HEK293 (cell line): ENCODE measurements at regions not wholly inside any gene's neighbourhood (a gene's known extent, or its start where the extent isn't known, plus 50 kb on each side); places are given as distances from the start of the nearest gene placed in this dataset.

Source experiments
- CTCF ChIA-PET: fragments of 350-600 bp; formaldehyde crosslinking; extraction: SDS; loops from one replicate; lab custom pipeline; 2021; ENCODE audit warnings: antibody characterized with exemption; lab: Yijun Ruan, JAX
- POLR2A ChIA-PET: fragments of 300-600 bp; formaldehyde crosslinking; extraction: SDS; loops from one replicate; lab custom pipeline; 2020; ENCODE audit warnings: antibody characterized with exemption, inconsistent platforms; lab: Yijun Ruan, JAX
- H3K27ac ChIP-seq: fragments of 200-500 bp; sonication (Bioruptor generic); 2 replicates; pipeline ENCODE4 v1.5.1; 2014; ENCODE audit warnings: low read depth, low read length, control low read depth, inconsistent platforms; ENCODE audit errors: extremely low read depth
- H3K36me3 ChIP-seq, 2 experiments: fragments of 200-500 bp in 1 of 2; sonication (Bioruptor generic) in 1 of 2; 1 replicate in 1 of 2; 2 replicates in 1 of 2; pipeline ENCODE4 v1.5.1; 2014 to 2017; ENCODE audit warnings: inconsistent platforms in 2 of 2, low read length in 2 of 2; ENCODE audit not compliant: control insufficient read depth in 2 of 2, insufficient read depth in 1 of 2
- H3K4me1 ChIP-seq: fragments of 200-500 bp; sonication (Bioruptor generic); 2 replicates; pipeline ENCODE4 v1.5.1; 2014; ENCODE audit warnings: mild to moderate bottlenecking, low read length, inconsistent platforms; ENCODE audit not compliant: control insufficient read depth, insufficient read depth
- H3K4me3 ChIP-seq: 2 replicates; pipeline ENCODE4 v1.5.1; 2011; ENCODE audit warnings: low read depth, mild to moderate bottlenecking, control low read depth, low read length, moderate library complexity
- H3K9me3 ChIP-seq: fragments of 200-500 bp; sonication (Bioruptor generic); 2 replicates; pipeline ENCODE4 v1.5.1; 2014; ENCODE audit warnings: low read depth, low read length, inconsistent platforms; ENCODE audit not compliant: control insufficient read depth, insufficient read depth
- BCL11B ChIP-seq: fragments of 450-650 bp; formaldehyde crosslinking; IDR thresholded peaks from 2 replicates; pipeline ENCODE4 v1.5.1; 2016; ENCODE audit warnings: low read depth, missing biosample characterization, missing genetic modification characterization
- GLI4 ChIP-seq: fragments of 450-650 bp; formaldehyde crosslinking; IDR thresholded peaks from 2 replicates; pipeline ENCODE4 v1.5.1; 2016; ENCODE audit warnings: missing biosample characterization, missing genetic modification characterization
- MYNN ChIP-seq: fragments of 450-650 bp; formaldehyde crosslinking; IDR thresholded peaks from 2 replicates; pipeline ENCODE4 v1.5.1; 2016; ENCODE audit warnings: missing biosample characterization, missing genetic modification characterization, borderline replicate concordance
- PRDM1 ChIP-seq: fragments of 450-650 bp; formaldehyde crosslinking; IDR thresholded peaks from 2 replicates; pipeline ENCODE4; 2016; ENCODE audit warnings: missing biosample characterization, missing genetic modification characterization
- REPIN1 ChIP-seq: fragments of 450-650 bp; formaldehyde crosslinking; IDR thresholded peaks from 2 replicates; pipeline ENCODE4 v1.5.1; 2017; ENCODE audit warnings: missing biosample characterization, missing genetic modification characterization, low read depth
- SETDB1 ChIP-seq: IDR thresholded peaks from one replicate; pipeline ENCODE4 v1.6.1; 2017; ENCODE audit warnings: mild to moderate bottlenecking, low read length, moderate library complexity, mixed read lengths; ENCODE audit not compliant: insufficient read length
- SP7 ChIP-seq: fragments of 450-650 bp; formaldehyde crosslinking; IDR thresholded peaks from 2 replicates; pipeline ENCODE4 v1.5.1; 2016; ENCODE audit warnings: missing biosample characterization, missing genetic modification characterization
- ZFHX2 ChIP-seq: fragments of 450-650 bp; formaldehyde crosslinking; conservative IDR thresholded peaks from 2 replicates; pipeline ENCODE4 v1.5.1; 2016; ENCODE audit warnings: missing biosample characterization, missing genetic modification characterization
- ZNF211 ChIP-seq: fragments of 450-650 bp; formaldehyde crosslinking; IDR thresholded peaks from 2 replicates; pipeline ENCODE4 v1.5.1; 2016; ENCODE audit warnings: low read depth, missing biosample characterization, missing genetic modification characterization
- ZNF214 ChIP-seq: fragments of 450-650 bp; formaldehyde crosslinking; IDR thresholded peaks from 2 replicates; pipeline ENCODE4 v1.5.1; 2017; ENCODE audit warnings: missing biosample characterization, mild to moderate bottlenecking, missing genetic modification characterization, borderline replicate concordance
- ZNF221 ChIP-seq: fragments of 450-650 bp; formaldehyde crosslinking; IDR thresholded peaks from 2 replicates; pipeline ENCODE4 v1.5.1; 2017; ENCODE audit warnings: missing biosample characterization, missing genetic modification characterization, borderline replicate concordance
- ZNF302 ChIP-seq: fragments of 450-650 bp; formaldehyde crosslinking; IDR thresholded peaks from 2 replicates; pipeline ENCODE4 v1.5.1; 2016; ENCODE audit warnings: missing biosample characterization, missing genetic modification characterization, low read depth
- ZNF324 ChIP-seq: fragments of 450-650 bp; formaldehyde crosslinking; IDR thresholded peaks from 2 replicates; pipeline ENCODE4 v1.5.1; 2016; ENCODE audit warnings: missing biosample characterization, missing genetic modification characterization
- ZNF48 ChIP-seq: fragments of 450-650 bp; formaldehyde crosslinking; IDR thresholded peaks from 2 replicates; pipeline ENCODE4 v1.5.1; 2016; ENCODE audit warnings: missing biosample characterization, missing genetic modification characterization
- ZNF513 ChIP-seq: fragments of 450-650 bp; IDR thresholded peaks from 2 replicates; pipeline ENCODE4 v1.5.1; 2018; ENCODE audit warnings: missing biosample characterization, missing genetic modification characterization
- ZNF561 ChIP-seq: fragments of 450-650 bp; IDR thresholded peaks from 2 replicates; pipeline ENCODE4 v1.5.1; 2018; ENCODE audit warnings: missing biosample characterization, missing genetic modification characterization, borderline replicate concordance
- ZNF600 ChIP-seq: fragments of 450-650 bp; formaldehyde crosslinking; IDR thresholded peaks from 2 replicates; pipeline ENCODE4 v1.5.1; 2016; ENCODE audit warnings: missing biosample characterization, missing genetic modification characterization
- ZNF610 ChIP-seq: fragments of 450-650 bp; formaldehyde crosslinking; IDR thresholded peaks from 2 replicates; pipeline ENCODE4 v1.5.1; 2016; ENCODE audit warnings: missing biosample characterization, missing genetic modification characterization, borderline replicate concordance
- ZNF843 ChIP-seq: fragments of 450-650 bp; formaldehyde crosslinking; IDR thresholded peaks from 2 replicates; pipeline ENCODE4 v1.5.1; 2016; ENCODE audit warnings: missing biosample characterization, missing genetic modification characterization
- ZXDB ChIP-seq: fragments of 450-650 bp; formaldehyde crosslinking; IDR thresholded peaks from 2 replicates; pipeline ENCODE4 v1.5.1; 2016; ENCODE audit warnings: missing biosample characterization, missing genetic modification characterization
- TF ChIP-seq, protein P1 (sequence below): fragments of 450-650 bp; IDR thresholded peaks from 2 replicates; pipeline ENCODE4 v1.5.1; 2018; ENCODE audit warnings: missing biosample characterization, mild to moderate bottlenecking, missing genetic modification characterization
- TF ChIP-seq, protein P2 (sequence below): fragments of 450-650 bp; formaldehyde crosslinking; IDR thresholded peaks from 2 replicates; pipeline ENCODE4 v1.5.1; 2017; ENCODE audit warnings: missing biosample characterization, missing genetic modification characterization
- TF ChIP-seq, protein P3 (sequence below): fragments of 450-650 bp; formaldehyde crosslinking; IDR thresholded peaks from 2 replicates; pipeline ENCODE4 v1.5.1; 2017; ENCODE audit warnings: missing biosample characterization, missing genetic modification characterization

DNA sequence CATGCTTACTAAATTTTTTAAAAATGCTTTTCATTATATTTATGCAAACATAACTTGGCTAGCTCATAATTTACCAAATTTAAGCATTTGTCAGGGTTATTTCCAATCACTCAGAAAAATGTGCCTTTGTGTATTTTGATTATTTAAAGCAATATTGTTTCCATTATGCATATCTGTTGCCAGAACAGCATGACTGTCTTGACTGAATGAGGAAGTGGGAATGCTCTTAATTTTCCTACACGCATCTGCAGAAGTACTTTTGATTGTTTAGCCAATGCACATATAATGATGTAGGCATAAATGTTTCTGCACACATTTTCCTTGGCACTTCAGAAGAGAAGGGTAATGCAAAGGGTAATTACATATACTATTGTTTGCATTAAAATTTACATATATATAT is 92.5 kb upstream of the ADGRL2 start (continued):
- no peak for TF ChIP-seq ZNF513 (tag by site-specific recombination)

DNA sequence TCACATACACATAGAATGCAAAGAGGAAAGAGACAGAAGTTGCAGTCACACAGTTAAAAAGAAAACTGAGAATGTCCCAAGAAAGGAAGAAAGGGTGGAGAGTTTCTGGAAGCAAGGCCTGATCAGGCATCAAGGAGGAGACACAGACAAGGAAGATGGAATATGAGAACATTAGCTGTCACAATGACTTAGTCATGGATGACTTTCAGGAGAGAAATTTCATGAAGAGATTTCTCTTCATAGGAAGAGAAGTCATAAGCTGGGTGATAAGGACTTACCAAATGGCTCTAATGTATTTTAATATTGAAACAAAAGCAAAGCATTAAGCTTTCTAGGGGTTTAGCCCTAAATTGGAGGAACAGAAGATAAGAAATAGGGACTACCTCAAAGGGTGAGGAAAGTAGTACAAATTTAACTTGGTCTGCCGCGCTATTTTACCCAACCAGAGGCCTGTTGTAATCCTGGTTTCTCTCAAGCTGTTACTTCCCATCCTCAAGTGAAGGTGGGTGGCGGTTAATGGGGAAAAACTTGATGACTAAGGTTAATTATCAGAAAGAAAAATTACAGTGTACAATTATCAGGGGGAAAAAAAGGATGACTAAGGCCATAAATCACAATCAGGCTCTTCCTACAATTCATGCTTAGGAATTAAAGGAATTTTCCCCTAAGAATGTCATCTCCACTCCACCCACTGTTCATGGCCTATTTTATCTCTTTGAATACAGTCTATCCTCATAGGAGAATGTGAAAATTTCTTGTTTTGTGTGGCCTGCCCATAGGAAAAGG is 93.9 kb upstream of the ADGRL2 start:
- CTCF ChIA-PET = no interaction called here
- H3K36me3 ChIP-seq = no peaks in the 10 kb centered on the region
- TF ChIP-seq MYNN (tag by site-specific recombination) = no peak
- TF ChIP-seq SP7 (tag by site-specific recombination) = peak; percentile 70; the same call in 1 of the 2 replicates
- TF ChIP-seq ZFHX2 = 0 out of 2 replicates have a peak, but pooled peaks have one; percentile 14
- TF ChIP-seq ZNF843 (tag by site-specific recombination) = no peak
- TF ChIP-seq, all 188 proteins: peak for 2
- Histone ChIP-seq H3K27ac (no peak overlapping the region), H3K9me3 (no peaks in the 10 kb centered on the region), H3K4me1 (no peaks in the 10 kb centered on the region), H3K4me3 (no peak overlapping the region)
- POLR2A ChIA-PET = no interaction called here

GRCh38 chr1:81703756-81704463 is 96.8 kb upstream of the ADGRL2 start:
- ChIA-PET POLR2A (no interaction called here), CTCF (interaction anchor here (0.7 kb wide), 1 partner anchor 1100 kb away, joined by 3 read pairs; no protein-coding TSS in a partner anchor)
- Histone ChIP-seq H3K27ac (no peak overlapping the region), H3K4me3 (no peak overlapping the region), H3K36me3 (no peaks in the 10 kb centered on the region), H3K4me1 (no peaks in the 10 kb centered on the region), H3K9me3 (no peaks in the 10 kb centered on the region)
- TF ChIP-seq ZNF48 (tag by site-specific recombination) (no peak), GLI4 (no peak), ZNF324 (tag by site-specific recombination) (no peak), ZNF610 (tag by site-specific recombination) (no peak), SETDB1 (no peak), REPIN1 (tag by site-specific recombination) (no peak), BCL11B (tag by site-specific recombination) (no peak), ZNF302 (no peak), PRDM1 (tag by site-specific recombination) (no peak), ZNF214 (tag by site-specific recombination) (no peak), ZNF211 (no peak), ZNF561 (no peak), ZNF221 (no peak), ZNF600 (tag by site-specific recombination) (no peak), ZXDB (no peak)
- TF ChIP-seq, protein P1, sequence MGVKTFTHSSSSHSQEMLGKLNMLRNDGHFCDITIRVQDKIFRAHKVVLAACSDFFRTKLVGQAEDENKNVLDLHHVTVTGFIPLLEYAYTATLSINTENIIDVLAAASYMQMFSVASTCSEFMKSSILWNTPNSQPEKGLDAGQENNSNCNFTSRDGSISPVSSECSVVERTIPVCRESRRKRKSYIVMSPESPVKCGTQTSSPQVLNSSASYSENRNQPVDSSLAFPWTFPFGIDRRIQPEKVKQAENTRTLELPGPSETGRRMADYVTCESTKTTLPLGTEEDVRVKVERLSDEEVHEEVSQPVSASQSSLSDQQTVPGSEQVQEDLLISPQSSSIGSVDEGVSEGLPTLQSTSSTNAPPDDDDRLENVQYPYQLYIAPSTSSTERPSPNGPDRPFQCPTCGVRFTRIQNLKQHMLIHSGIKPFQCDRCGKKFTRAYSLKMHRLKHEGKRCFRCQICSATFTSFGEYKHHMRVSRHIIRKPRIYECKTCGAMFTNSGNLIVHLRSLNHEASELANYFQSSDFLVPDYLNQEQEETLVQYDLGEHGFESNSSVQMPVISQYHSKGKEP (tag by site-specific recombination) = no peak
- TF ChIP-seq, protein P2, sequence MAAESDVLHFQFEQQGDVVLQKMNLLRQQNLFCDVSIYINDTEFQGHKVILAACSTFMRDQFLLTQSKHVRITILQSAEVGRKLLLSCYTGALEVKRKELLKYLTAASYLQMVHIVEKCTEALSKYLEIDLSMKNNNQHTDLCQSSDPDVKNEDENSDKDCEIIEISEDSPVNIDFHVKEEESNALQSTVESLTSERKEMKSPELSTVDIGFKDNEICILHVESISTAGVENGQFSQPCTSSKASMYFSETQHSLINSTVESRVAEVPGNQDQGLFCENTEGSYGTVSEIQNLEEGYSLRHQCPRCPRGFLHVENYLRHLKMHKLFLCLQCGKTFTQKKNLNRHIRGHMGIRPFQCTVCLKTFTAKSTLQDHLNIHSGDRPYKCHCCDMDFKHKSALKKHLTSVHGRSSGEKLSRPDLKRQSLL (tag by site-specific recombination) = no peak
- TF ChIP-seq, protein P3, sequence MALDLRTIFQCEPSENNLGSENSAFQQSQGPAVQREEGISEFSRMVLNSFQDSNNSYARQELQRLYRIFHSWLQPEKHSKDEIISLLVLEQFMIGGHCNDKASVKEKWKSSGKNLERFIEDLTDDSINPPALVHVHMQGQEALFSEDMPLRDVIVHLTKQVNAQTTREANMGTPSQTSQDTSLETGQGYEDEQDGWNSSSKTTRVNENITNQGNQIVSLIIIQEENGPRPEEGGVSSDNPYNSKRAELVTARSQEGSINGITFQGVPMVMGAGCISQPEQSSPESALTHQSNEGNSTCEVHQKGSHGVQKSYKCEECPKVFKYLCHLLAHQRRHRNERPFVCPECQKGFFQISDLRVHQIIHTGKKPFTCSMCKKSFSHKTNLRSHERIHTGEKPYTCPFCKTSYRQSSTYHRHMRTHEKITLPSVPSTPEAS (tag by site-specific recombination) = no peak
